IMR-90 (cell line): ENCODE measurements at regions not wholly inside any gene's neighbourhood (a gene's known extent, or its start where the extent isn't known, plus 50 kb on each side); places are given as distances from the start of the nearest gene placed in this dataset.

Source experiments
- ATAC-seq: fragments of 200-7000 bp; cut with Tn5 transposase; 2 replicates; pipeline ENCODE4 v1.9.1; 2020; ENCODE audit warnings: low read depth, mild to moderate bottlenecking, moderate library complexity
- BruUV-seq: library from RNA; stranded (reverse); fragments of 400-500 nt; replicated peaks from 2 replicates; lab custom pipeline; 2021; lab: Mats Ljungman, UMichigan
- CTCF ChIA-PET: fragments of 300-600 bp; formaldehyde crosslinking; extraction: SDS; loops from one replicate; lab custom pipeline; 2021; ENCODE audit warnings: antibody characterized with exemption; lab: Yijun Ruan, JAX
- POLR2A ChIA-PET: fragments of 300-600 bp; sonication (Branson Sonifier 250); formaldehyde crosslinking; loops from one replicate; lab custom pipeline; 2022; ENCODE audit warnings: antibody characterized with exemption; ENCODE audit not compliant: unreplicated experiment; lab: Charles Lee
- DNase-seq: peaks from one replicate; pipeline ENCODE4 v3.0.0; 2013
- H2AFZ ChIP-seq: replicated peaks from 2 replicates; pipeline ENCODE3; 2013; ENCODE audit warnings: low read length, mild to moderate bottlenecking; ENCODE audit not compliant: poor library complexity
- H2AK5ac ChIP-seq: 2 replicates; pipeline ENCODE4 v1.6.1; 2013; ENCODE audit warnings: low read depth, low read length, inconsistent platforms
- H2AK9ac ChIP-seq: replicated peaks from 2 replicates; pipeline ENCODE3; 2013; ENCODE audit warnings: mild to moderate bottlenecking, low read depth, low read length, moderate library complexity; ENCODE audit not compliant: poor library complexity
- H2BK120ac ChIP-seq: 2 replicates; pipeline ENCODE4 v1.6.1; 2013; ENCODE audit warnings: low read depth, low read length, inconsistent platforms
- H2BK15ac ChIP-seq: 3 replicates; pipeline ENCODE4 v1.6.1; 2013; ENCODE audit warnings: low read depth, low read length, inconsistent platforms
- H2BK20ac ChIP-seq: 2 replicates; pipeline ENCODE4 v1.6.1; 2013; ENCODE audit warnings: low read depth, mild to moderate bottlenecking, inconsistent platforms, low read length, moderate library complexity
- H2BK5ac ChIP-seq: 2 replicates; pipeline ENCODE4 v1.6.1; 2013; ENCODE audit warnings: mild to moderate bottlenecking, low read depth, low read length, inconsistent platforms; ENCODE audit not compliant: poor library complexity, severe bottlenecking
- H3K14ac ChIP-seq: replicated peaks from 2 replicates; pipeline ENCODE4 v1.6.1; 2013; ENCODE audit warnings: low read depth, low read length, inconsistent platforms
- H3K18ac ChIP-seq: 2 replicates; pipeline ENCODE4 v1.6.1; 2013; ENCODE audit warnings: low read depth, low read length, control low read depth
- H3K23ac ChIP-seq: 2 replicates; pipeline ENCODE4 v1.6.1; 2013; ENCODE audit warnings: low read depth, low read length, inconsistent platforms
- H3K27ac ChIP-seq: 2 replicates; pipeline ENCODE4 v1.5.1; 2013; ENCODE audit warnings: mild to moderate bottlenecking, control low read depth, low read length; ENCODE audit not compliant: insufficient read depth
- H3K27me3 ChIP-seq: 2 replicates; pipeline ENCODE4 v1.6.1; 2013; ENCODE audit warnings: low read length; ENCODE audit not compliant: control insufficient read depth, insufficient read depth
- H3K36me3 ChIP-seq: 2 replicates; pipeline ENCODE4 v1.6.1; 2013; ENCODE audit warnings: low read length, mixed read lengths; ENCODE audit not compliant: control insufficient read depth, insufficient read depth
- H3K4ac ChIP-seq: 2 replicates; pipeline ENCODE4 v1.6.1; 2013; ENCODE audit warnings: low read depth, low read length, inconsistent platforms
- H3K4me1 ChIP-seq: 2 replicates; pipeline ENCODE4 v1.6.1; 2013; ENCODE audit warnings: low read length, mixed read lengths; ENCODE audit not compliant: control insufficient read depth, insufficient read depth
- H3K4me2 ChIP-seq: 2 replicates; pipeline ENCODE4 v1.6.1; 2013; ENCODE audit warnings: low read depth, mild to moderate bottlenecking, control low read depth, low read length, moderate library complexity
- H3K4me3 ChIP-seq: 2 replicates; pipeline ENCODE4 v1.5.1; 2013; ENCODE audit warnings: low read depth, mild to moderate bottlenecking, control low read depth, low read length, moderate library complexity; ENCODE audit not compliant: insufficient read depth
- H3K56ac ChIP-seq: 2 replicates; pipeline ENCODE4 v1.6.1; 2013; ENCODE audit warnings: low read length, inconsistent platforms; ENCODE audit not compliant: insufficient read depth; ENCODE audit errors: extremely low read depth
- H3K79me1 ChIP-seq, 2 experiments: 2 replicates each; pipeline ENCODE4 v1.6.1; 2013; ENCODE audit warnings: low read length in 2 of 2, inconsistent platforms in 1 of 2, low read depth in 1 of 2
- H3K9ac ChIP-seq: 2 replicates; pipeline ENCODE4 v1.6.1; 2013; ENCODE audit warnings: low read depth, low read length, control low read depth
- H3K9me1 ChIP-seq: 2 replicates; pipeline ENCODE4 v1.6.1; 2013; ENCODE audit warnings: low read length, inconsistent platforms; ENCODE audit not compliant: insufficient read depth
- H3K9me3 ChIP-seq: 2 replicates; pipeline ENCODE4 v1.6.1; 2013; ENCODE audit warnings: low read length; ENCODE audit not compliant: control insufficient read depth, insufficient read depth
- H4K20me1 ChIP-seq: 2 replicates; pipeline ENCODE4 v1.6.1; 2013; ENCODE audit warnings: low read length, inconsistent platforms; ENCODE audit not compliant: insufficient read depth
- H4K5ac ChIP-seq: 2 replicates; pipeline ENCODE4 v1.6.1; 2013; ENCODE audit warnings: mild to moderate bottlenecking, low read depth, low read length, control low read depth
- H4K8ac ChIP-seq, 2 experiments: 2 replicates each; pipeline ENCODE4 v1.6.1; 2013; ENCODE audit warnings: low read depth in 2 of 2, low read length in 2 of 2, control low read depth in 1 of 2, inconsistent platforms in 1 of 2
- H4K91ac ChIP-seq: 2 replicates; pipeline ENCODE4 v1.6.1; 2013; ENCODE audit warnings: low read depth, low read length, inconsistent platforms; ENCODE audit not compliant: insufficient read depth
- CHD1 ChIP-seq: IDR thresholded peaks from 2 replicates; pipeline ENCODE4 v1.6.1; 2012; ENCODE audit warnings: low read depth, low read length, improper control_type of control experiment
- CTCF ChIP-seq: conservative IDR thresholded peaks from 2 replicates; pipeline ENCODE4 v1.5.1; 2012; ENCODE audit warnings: mild to moderate bottlenecking, low read depth, low read length, improper control_type of control experiment
- MAZ ChIP-seq: IDR thresholded peaks from 2 replicates; pipeline ENCODE4 v1.6.1; 2012; ENCODE audit warnings: low read depth, mild to moderate bottlenecking, low read length, improper control_type of control experiment, moderate library complexity, borderline replicate concordance
- MXI1 ChIP-seq: IDR thresholded peaks from 2 replicates; pipeline ENCODE4 v1.6.1; 2012; ENCODE audit warnings: low read depth, mild to moderate bottlenecking, low read length, moderate library complexity, borderline replicate concordance
- POLR2A ChIP-seq: IDR thresholded peaks from 2 replicates; pipeline ENCODE4 v1.6.1; 2012; ENCODE audit warnings: mild to moderate bottlenecking, low read depth, low read length
- RAD21 ChIP-seq: IDR thresholded peaks from 2 replicates; pipeline ENCODE4 v1.6.1; 2012; ENCODE audit warnings: low read length, improper control_type of control experiment
- RFX5 ChIP-seq: IDR thresholded peaks from 2 replicates; pipeline ENCODE4 v1.8.0; 2012; ENCODE audit warnings: low read depth, mild to moderate bottlenecking, low read length, moderate library complexity
- SMC3 ChIP-seq: fragments of 150-350 bp; IDR thresholded peaks from 2 replicates; pipeline ENCODE4 v1.6.1; 2016; ENCODE audit warnings: low read depth, mild to moderate bottlenecking, antibody characterized with exemption, low read length, moderate library complexity
- dilution Hi-C: fragments of 300-500 bp; cut with HindIII; formaldehyde crosslinking; loops from one replicate; pipeline ENCODE4 v1.14.3; 2018; ENCODE audit warnings: low sequenced_read_pairs; ENCODE audit not compliant: unreplicated experiment
- in situ Hi-C: fragments of 300-500 bp; cut with MboI; formaldehyde crosslinking; loops from 3 replicates; pipeline ENCODE4 v1.14.3; 2019; ENCODE audit warnings: low sequenced_read_pairs, inconsistent platforms, mixed read lengths
- intact Hi-C: fragments of 100-400 bp; cut with micrococcal nuclease; formaldehyde crosslinking; loops from 2 replicates; pipeline ENCODE4 v1.10.0; 2022
- TF ChIP-seq, protein P1 (sequence below): fragments of 150-350 bp; IDR thresholded peaks from 2 replicates; pipeline ENCODE4 v1.6.1; 2017; ENCODE audit warnings: mild to moderate bottlenecking, antibody characterized with exemption, low read length, low read depth

- H2BK5ac ChIP-seq, result no peak overlapping the region
- H2BK15ac ChIP-seq, result no peak overlapping the region
- no peak overlapping the region for H2BK120ac ChIP-seq
- no peak overlapping the region for H4K5ac ChIP-seq
- H3K4me3 ChIP-seq, result no peak overlapping the region
- H3K27ac ChIP-seq, result no peak overlapping the region
- no peak overlapping the region for H3K14ac ChIP-seq
- intact Hi-C loops (no loop called here), in situ Hi-C loops (no loop called here), dilution Hi-C loops (no loop called here)
- no peak overlapping the region for H2AFZ ChIP-seq
- DNase-seq (no peak), ATAC-seq (no peak)
- TF ChIP-seq MAZ, result no peak
- no peak for TF ChIP-seq RFX5
- TF ChIP-seq CHD1, result no peak
- TF ChIP-seq RAD21, result no peak
- no peak for TF ChIP-seq SMC3
- TF ChIP-seq, protein P1, sequence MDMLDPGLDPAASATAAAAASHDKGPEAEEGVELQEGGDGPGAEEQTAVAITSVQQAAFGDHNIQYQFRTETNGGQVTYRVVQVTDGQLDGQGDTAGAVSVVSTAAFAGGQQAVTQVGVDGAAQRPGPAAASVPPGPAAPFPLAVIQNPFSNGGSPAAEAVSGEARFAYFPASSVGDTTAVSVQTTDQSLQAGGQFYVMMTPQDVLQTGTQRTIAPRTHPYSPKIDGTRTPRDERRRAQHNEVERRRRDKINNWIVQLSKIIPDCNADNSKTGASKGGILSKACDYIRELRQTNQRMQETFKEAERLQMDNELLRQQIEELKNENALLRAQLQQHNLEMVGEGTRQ, result no peak
- TF ChIP-seq CTCF, result no peak
- TF ChIP-seq POLR2A, result no peak
- TF ChIP-seq MXI1, result no peak
- no peaks in the 10 kb centered on the region for H3K9me3 ChIP-seq
- H3K4ac ChIP-seq, result no peak overlapping the region
- H3K27me3 ChIP-seq, result peaks cover 1% of the 10 kb centered on the region; the same call in 1 of the 2 replicates
- no TSS peak for BruUV-seq
- H2BK20ac ChIP-seq, result no peak overlapping the region
- no peak overlapping the region for H4K8ac ChIP-seq
- H2AK9ac ChIP-seq, result no peak overlapping the region
- H3K18ac ChIP-seq, result no peak overlapping the region
- H3K9ac ChIP-seq, result no peak overlapping the region
- no peak overlapping the region for H2AK5ac ChIP-seq
- no peaks in the 10 kb centered on the region; the same call in 1 of the 2 replicates for H3K9me1 ChIP-seq
- peaks cover 4% of the 10 kb centered on the region; the same call in 1 of the 2 replicates for H3K4me1 ChIP-seq
- no peak overlapping the region for H4K91ac ChIP-seq
- no peak overlapping the region for H3K23ac ChIP-seq
- H3K36me3 ChIP-seq, result no peaks in the 10 kb centered on the region
- H4K20me1 ChIP-seq, result peaks cover 5% of the 10 kb centered on the region; the same call in 1 of the 2 replicates
- CTCF ChIA-PET, result no interaction called here
- H3K56ac ChIP-seq, result no peak overlapping the region
- POLR2A ChIA-PET, result no interaction called here
- H3K79me1 ChIP-seq, result no peaks in the 10 kb centered on the region
- no peak overlapping the region for H3K4me2 ChIP-seq
Observed at GRCh38 chr5:38612851-38613250, 56.4 kb upstream of the LIFR start.
